ENCODE measurements at regions not wholly inside any gene's neighbourhood (a gene's known extent, or its start where the extent isn't known, plus 50 kb on each side); places are given as distances from the start of the nearest gene placed in this dataset.

DNA sequence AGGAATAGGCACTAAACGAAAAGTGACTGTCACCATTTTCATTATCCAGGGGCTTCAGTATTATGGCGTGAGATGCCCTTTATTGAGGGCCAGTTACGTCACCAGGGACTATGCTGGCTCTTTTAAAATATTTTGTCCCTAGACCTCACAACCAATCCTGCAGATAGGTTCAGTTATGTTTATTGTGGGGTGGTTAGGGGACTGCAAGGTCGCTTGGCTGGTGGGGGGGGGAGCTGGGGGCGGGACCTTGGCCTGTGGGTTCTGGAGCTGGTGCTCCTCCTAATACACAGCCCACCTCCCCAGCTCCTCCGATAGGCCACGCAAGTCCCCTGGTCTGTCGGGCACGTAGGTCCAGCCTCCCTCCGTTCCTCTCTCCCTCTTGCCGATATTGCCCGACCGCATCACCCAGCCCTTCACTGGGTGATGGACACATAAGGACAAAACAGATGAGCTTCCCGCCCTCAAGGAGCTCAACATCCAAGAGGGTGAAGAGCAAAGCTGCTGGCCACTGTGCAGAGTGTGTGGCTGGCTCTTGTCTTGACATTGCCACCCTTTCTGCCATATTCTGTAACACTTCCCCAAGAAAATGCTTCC lies 271.8 kb downstream of the MATN1 start:
- CTCF ChIA-PET = interaction anchor here (0.8 to 1.2 kb wide), 2 partner anchors 11 to 71 kb away, joined by 3 read pairs; no protein-coding TSS in a partner anchor
- TF ChIP-seq, protein P1, sequence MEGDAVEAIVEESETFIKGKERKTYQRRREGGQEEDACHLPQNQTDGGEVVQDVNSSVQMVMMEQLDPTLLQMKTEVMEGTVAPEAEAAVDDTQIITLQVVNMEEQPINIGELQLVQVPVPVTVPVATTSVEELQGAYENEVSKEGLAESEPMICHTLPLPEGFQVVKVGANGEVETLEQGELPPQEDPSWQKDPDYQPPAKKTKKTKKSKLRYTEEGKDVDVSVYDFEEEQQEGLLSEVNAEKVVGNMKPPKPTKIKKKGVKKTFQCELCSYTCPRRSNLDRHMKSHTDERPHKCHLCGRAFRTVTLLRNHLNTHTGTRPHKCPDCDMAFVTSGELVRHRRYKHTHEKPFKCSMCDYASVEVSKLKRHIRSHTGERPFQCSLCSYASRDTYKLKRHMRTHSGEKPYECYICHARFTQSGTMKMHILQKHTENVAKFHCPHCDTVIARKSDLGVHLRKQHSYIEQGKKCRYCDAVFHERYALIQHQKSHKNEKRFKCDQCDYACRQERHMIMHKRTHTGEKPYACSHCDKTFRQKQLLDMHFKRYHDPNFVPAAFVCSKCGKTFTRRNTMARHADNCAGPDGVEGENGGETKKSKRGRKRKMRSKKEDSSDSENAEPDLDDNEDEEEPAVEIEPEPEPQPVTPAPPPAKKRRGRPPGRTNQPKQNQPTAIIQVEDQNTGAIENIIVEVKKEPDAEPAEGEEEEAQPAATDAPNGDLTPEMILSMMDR (IDR thresholded peaks at IDR 0.05; ENCODE audit: insufficient read depth, low read depth, low read length) = no peak
- POLR2A ChIA-PET = no interaction called here

DNA sequence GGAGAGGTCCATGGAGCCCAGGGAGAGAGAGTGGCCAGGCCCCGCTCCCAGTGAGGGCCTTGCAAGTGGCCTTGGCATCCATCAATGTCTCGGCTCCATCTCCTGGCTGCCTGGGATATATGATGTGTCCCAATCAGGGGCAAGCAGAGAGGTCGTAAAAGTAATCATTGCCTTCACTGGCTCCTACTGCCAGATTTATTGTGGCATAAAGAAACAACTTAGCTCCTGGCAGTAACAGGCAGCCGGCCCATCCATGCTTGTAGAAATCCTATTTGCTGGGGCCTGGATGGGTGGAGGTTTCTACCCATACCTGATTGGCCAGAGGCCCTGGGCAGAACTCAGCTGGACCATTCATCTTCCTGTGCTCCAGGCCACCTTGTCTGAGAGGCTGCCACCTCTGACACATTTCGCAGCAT lies 272.6 kb downstream of the MATN1 start:
- Histone ChIP-seq H3K36me3 (ENCODE audit: control insufficient read depth, insufficient read depth, low read length) (no peaks in the 10 kb centered on the region), H3K27me3 (ENCODE audit: control insufficient read depth, insufficient read depth, low read length) (no peaks in the 10 kb centered on the region), H3K4me3 (ENCODE audit: low read depth, low read length) (no peak overlapping the region)
- ChIA-PET CTCF (interaction anchor here (0.8 kb wide), 1 partner anchor 71 kb away, joined by 3 read pairs; no protein-coding TSS in a partner anchor), POLR2A (no interaction called here)
- TF ChIP-seq, protein P1 (IDR thresholded peaks at IDR 0.05; ENCODE audit: insufficient read depth, low read depth, low read length) = no peak
- no peak for DNase-seq (ENCODE audit: low read depth)

More for the DNA sequence above, 271.8 kb downstream of the MATN1 start:
- H3K36me3 ChIP-seq (ENCODE audit: control insufficient read depth, insufficient read depth, low read length) = no peaks in the 10 kb centered on the region
- no peaks in the 10 kb centered on the region for H3K27me3 ChIP-seq (ENCODE audit: control insufficient read depth, insufficient read depth, low read length)
- DNase-seq (ENCODE audit: low read depth) = no peak
- no peak overlapping the region for H3K4me3 ChIP-seq (ENCODE audit: low read depth, low read length)

DNA sequence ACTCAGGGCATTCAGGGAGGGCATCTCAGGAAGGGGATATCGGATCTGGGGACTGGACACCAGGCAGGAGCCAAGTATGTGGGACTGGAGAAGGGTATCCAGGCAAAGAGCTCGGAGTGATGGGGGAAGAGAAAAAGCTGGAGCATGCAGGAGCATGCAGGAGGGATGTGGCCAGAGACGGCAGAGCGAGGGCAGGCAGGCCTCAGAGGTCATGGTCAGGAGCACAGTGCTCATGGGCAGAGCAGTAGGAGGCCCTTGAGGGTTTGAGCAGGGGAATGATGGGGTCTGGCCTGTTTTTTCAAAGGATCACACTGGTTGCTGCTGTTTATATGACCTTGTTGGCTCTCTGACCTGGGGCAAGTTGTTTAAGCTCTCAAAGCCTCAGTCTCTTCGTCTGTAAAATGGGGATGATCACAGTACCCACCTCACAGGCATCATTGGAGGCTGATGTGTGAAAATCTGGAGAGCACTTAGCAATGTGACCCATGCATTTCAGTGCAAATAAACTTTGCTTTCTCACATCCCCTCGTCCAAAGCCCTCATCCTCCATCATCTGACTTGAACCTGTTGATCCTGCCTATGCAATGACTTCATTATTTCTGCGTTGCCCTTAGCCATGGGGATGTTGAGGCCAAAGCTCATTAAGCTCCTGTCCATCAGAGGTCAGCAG lies 273.1 kb downstream of the MATN1 start:
- Histone ChIP-seq H3K27me3 (ENCODE audit: control insufficient read depth, insufficient read depth, low read length) (no peaks in the 10 kb centered on the region), H3K4me3 (ENCODE audit: low read depth, low read length) (no peak overlapping the region), H3K36me3 (ENCODE audit: control insufficient read depth, insufficient read depth, low read length) (no peaks in the 10 kb centered on the region)
- no peak for DNase-seq (ENCODE audit: low read depth)
- CTCF ChIA-PET = no interaction called here
- TF ChIP-seq, protein P1 (IDR thresholded peaks at IDR 0.05; ENCODE audit: insufficient read depth, low read depth, low read length) = no peak
- POLR2A ChIA-PET = no interaction called here

DNA sequence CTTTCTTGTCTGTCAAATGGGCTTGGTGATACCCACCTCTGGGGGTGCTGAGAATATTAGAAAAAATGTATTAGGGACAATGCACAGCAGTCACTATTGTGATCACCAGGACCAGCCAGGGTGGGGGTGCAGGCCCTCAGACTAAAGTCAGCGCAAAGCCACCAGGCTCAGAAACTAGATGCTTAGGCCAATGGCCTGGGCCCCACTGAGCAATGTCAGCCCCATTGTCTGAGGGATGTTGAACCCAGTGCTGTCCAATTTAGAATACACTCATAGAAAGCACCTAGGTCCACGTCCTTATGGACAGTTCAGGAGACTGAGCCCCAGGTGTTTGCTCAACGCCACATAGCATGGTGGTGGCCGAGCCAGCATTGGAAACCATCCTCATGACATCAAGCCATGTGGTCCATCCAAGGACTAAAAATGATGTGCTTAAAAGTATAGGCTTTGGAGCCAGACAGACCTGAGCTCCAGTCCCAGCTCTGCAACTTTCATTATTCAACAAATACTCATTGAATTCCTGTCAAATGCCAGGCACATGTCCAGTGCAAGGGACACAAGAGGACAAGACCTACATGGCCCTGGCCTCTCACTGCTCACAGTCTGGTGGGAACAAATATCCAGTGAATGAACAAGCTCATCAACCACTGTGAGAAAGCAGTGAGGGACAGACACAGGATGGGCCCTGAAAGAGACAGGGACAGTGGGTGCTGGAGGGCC lies 273.8 kb downstream of the MATN1 start:
- TF ChIP-seq, protein P1 (IDR thresholded peaks at IDR 0.05; ENCODE audit: insufficient read depth, low read depth, low read length) = no peak
- ChIA-PET CTCF (interaction anchor here (2.1 kb wide), 1 partner anchor 41 kb away, joined by 4 read pairs; no protein-coding TSS in a partner anchor), POLR2A (no interaction called here)
- no peaks in the 10 kb centered on the region for H3K27me3 ChIP-seq (ENCODE audit: control insufficient read depth, insufficient read depth, low read length)
- DNase-seq (ENCODE audit: low read depth) = no peak
- no peak overlapping the region for H3K4me3 ChIP-seq (ENCODE audit: low read depth, low read length)
- no peaks in the 10 kb centered on the region for H3K36me3 ChIP-seq (ENCODE audit: control insufficient read depth, insufficient read depth, low read length)

DNA sequence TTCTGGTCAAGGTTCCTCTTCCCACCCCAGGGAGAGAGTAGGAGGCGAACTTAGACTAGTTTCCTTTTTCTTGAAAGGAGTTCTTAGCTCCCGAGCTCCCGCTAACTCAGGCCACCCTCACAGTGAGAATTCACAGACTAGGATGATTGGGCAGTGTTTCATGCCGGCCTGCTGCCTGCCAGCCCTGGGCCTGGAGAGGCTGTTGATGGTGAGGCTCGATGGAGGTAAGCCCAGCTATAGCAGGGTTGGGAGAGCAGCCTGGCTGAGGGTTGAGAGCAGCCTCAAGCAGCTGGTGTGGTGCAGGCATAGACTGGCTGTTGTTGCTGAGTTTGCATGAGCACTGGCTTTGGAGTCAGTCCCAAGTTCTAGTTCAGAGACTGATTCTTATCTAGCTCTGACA lies 274.4 kb downstream of the MATN1 start:
- TF ChIP-seq, protein P1 (IDR thresholded peaks at IDR 0.05; ENCODE audit: insufficient read depth, low read depth, low read length) = no peak
- Histone ChIP-seq H3K36me3 (ENCODE audit: control insufficient read depth, insufficient read depth, low read length) (no peaks in the 10 kb centered on the region), H3K4me3 (ENCODE audit: low read depth, low read length) (no peak overlapping the region), H3K27me3 (ENCODE audit: control insufficient read depth, insufficient read depth, low read length) (no peaks in the 10 kb centered on the region)
- DNase-seq (ENCODE audit: low read depth) = no peak
- POLR2A ChIA-PET = no interaction called here
- CTCF ChIA-PET = interaction anchor here (2.1 kb wide), 1 partner anchor 40 kb away, joined by 4 read pairs; no protein-coding TSS in a partner anchor

Measured in BJ (cell line).